GM23338 (cell line): ENCODE measurements at regions not wholly inside any gene's neighbourhood (a gene's known extent, or its start where the extent isn't known, plus 50 kb on each side); places are given as distances from the start of the nearest gene placed in this dataset.

Source experiments
- ATAC-seq: fragments of 200-7000 bp; cut with Tn5 transposase; 3 replicates; pipeline ENCODE4 v1.9.1; 2020
- DNase-seq: peaks from one replicate; pipeline ENCODE4 v3.0.0-alpha.2; 2015; ENCODE audit warnings: low spot score
- H2AFZ ChIP-seq: fragments of 200-600 bp; sonication (generic); 2 replicates; pipeline ENCODE4 v1.8.0; 2016; ENCODE audit warnings: antibody characterized with exemption, mild to moderate bottlenecking, moderate library complexity
- H3F3A ChIP-seq: fragments of 200-600 bp; sonication (generic); replicated peaks from 2 replicates; pipeline ENCODE4 v1.8.0; 2017; ENCODE audit warnings: antibody characterized with exemption, mixed run types, low read depth
- H3K27ac ChIP-seq: fragments of 200-600 bp; sonication (generic); 2 replicates; pipeline ENCODE4 v1.6.1; 2016; ENCODE audit warnings: low read depth
- H3K27me3 ChIP-seq: fragments of 200-600 bp; sonication (generic); 2 replicates; pipeline ENCODE4 v1.8.0; 2016; ENCODE audit warnings: mild to moderate bottlenecking, mixed run types, moderate library complexity; ENCODE audit not compliant: insufficient read depth
- H3K36me3 ChIP-seq: fragments of 200-600 bp; sonication (generic); 2 replicates; pipeline ENCODE4 v1.8.0; 2016; ENCODE audit warnings: mild to moderate bottlenecking; ENCODE audit not compliant: insufficient read depth
- H3K4me1 ChIP-seq: fragments of 200-600 bp; sonication (generic); 2 replicates; pipeline ENCODE4 v1.8.0; 2016; ENCODE audit warnings: mild to moderate bottlenecking, moderate library complexity; ENCODE audit not compliant: insufficient read depth
- H3K4me2 ChIP-seq: fragments of 200-600 bp; sonication (generic); 2 replicates; pipeline ENCODE4 v1.7.1; 2017; ENCODE audit warnings: mixed run types
- H3K4me3 ChIP-seq: fragments of 200-600 bp; sonication (generic); 2 replicates; pipeline ENCODE4 v1.6.1; 2016; ENCODE audit warnings: mixed run types
- H3K79me2 ChIP-seq: fragments of 200-600 bp; sonication (generic); replicated peaks from 2 replicates; pipeline ENCODE4 v1.8.0; 2017; ENCODE audit warnings: mild to moderate bottlenecking; ENCODE audit not compliant: insufficient read depth
- H3K9me2 ChIP-seq: fragments of 200-600 bp; sonication (generic); 2 replicates; pipeline ENCODE4 v1.8.0; 2017; ENCODE audit not compliant: insufficient read depth
- H4K20me1 ChIP-seq: fragments of 200-600 bp; sonication (generic); replicated peaks from 2 replicates; pipeline ENCODE4 v1.8.0; 2017; ENCODE audit warnings: mild to moderate bottlenecking; ENCODE audit not compliant: insufficient read depth
- H3K27ac Mint-ChIP-seq: 2 replicates; pipeline ENCODE4 v1.8.0; 2020; ENCODE audit warnings: inconsistent platforms, mild to moderate bottlenecking, moderate library complexity, mixed read lengths
- H3K27me3 Mint-ChIP-seq: 3 replicates; pipeline ENCODE4 v1.8.0; 2022; ENCODE audit warnings: low read depth, mild to moderate bottlenecking, moderate library complexity, mixed read lengths, inconsistent platforms; ENCODE audit not compliant: insufficient read depth, poor library complexity
- H3K36me3 Mint-ChIP-seq: 3 replicates; pipeline ENCODE4 v1.8.0; 2021; ENCODE audit warnings: low read depth, mild to moderate bottlenecking, inconsistent platforms, moderate library complexity, mixed read lengths
- H3K4me1 Mint-ChIP-seq: 3 replicates; pipeline ENCODE4 v1.8.0; 2020; ENCODE audit warnings: mild to moderate bottlenecking, inconsistent platforms, mixed read lengths
- H3K4me3 Mint-ChIP-seq: 3 replicates; pipeline ENCODE4 v1.8.0; 2021; ENCODE audit warnings: moderate library complexity, mild to moderate bottlenecking, inconsistent platforms, mixed read lengths
- H3K9me3 Mint-ChIP-seq: 3 replicates; pipeline ENCODE4 v1.8.0; 2020; ENCODE audit warnings: moderate library complexity, mild to moderate bottlenecking, inconsistent platforms, mixed read lengths
- CREB1 ChIP-seq: fragments of 250-450 bp; sonication (Bioruptor Pico); IDR thresholded peaks from 2 replicates; pipeline ENCODE4 v1.5.0; 2020; ENCODE audit warnings: low read depth, mild to moderate bottlenecking, moderate library complexity
- EZH2phosphoT487 ChIP-seq: fragments of 200-600 bp; sonication (generic); IDR thresholded peaks from one replicate; pipeline ENCODE4 v1.8.1; 2018; ENCODE audit warnings: antibody characterized with exemption; ENCODE audit not compliant: unreplicated experiment
- JUNB ChIP-seq: IDR thresholded peaks from one replicate; pipeline ENCODE4 v1.6.1; 2016; ENCODE audit warnings: antibody characterized with exemption; ENCODE audit not compliant: unreplicated experiment
- NANOG ChIP-seq: IDR thresholded peaks from 2 replicates; pipeline ENCODE4 v1.6.1; 2016; ENCODE audit warnings: antibody characterized with exemption, borderline replicate concordance
- STAT1 ChIP-seq: IDR thresholded peaks from one replicate; pipeline ENCODE4 v1.6.1; 2016; ENCODE audit warnings: antibody characterized with exemption; ENCODE audit not compliant: unreplicated experiment
- ZNF114 ChIP-seq: fragments of 250-450 bp; sonication (Bioruptor Pico); IDR thresholded peaks from 2 replicates; pipeline ENCODE4 v1.5.0; 2020; ENCODE audit warnings: mild to moderate bottlenecking, moderate library complexity
- TF ChIP-seq, protein P1 (sequence below): fragments of 250-450 bp; sonication (Bioruptor Pico); IDR thresholded peaks from 2 replicates; pipeline ENCODE4 v1.5.0; 2020; ENCODE audit warnings: mild to moderate bottlenecking, moderate library complexity

DNA sequence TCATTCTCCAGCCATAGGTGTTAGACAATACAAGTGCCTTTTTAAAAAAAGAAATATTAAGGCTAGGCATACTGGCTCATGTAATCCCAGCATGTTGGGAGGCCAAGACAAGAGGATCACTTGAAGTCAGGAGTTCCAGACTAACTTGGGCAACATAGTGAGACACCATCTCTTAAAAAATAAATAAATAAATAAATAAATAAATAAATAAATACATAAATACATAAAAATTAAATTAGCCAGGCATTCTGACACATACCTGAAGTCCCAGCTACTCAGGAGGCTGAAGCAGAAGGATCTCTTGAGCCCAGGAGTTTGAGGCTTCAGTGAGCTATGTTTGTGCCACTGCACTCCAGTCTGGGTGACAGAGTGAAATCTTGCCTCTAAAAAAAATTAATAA, 85.8 kb upstream of the ATP1B1 start (continued):
- TF ChIP-seq, protein P1, sequence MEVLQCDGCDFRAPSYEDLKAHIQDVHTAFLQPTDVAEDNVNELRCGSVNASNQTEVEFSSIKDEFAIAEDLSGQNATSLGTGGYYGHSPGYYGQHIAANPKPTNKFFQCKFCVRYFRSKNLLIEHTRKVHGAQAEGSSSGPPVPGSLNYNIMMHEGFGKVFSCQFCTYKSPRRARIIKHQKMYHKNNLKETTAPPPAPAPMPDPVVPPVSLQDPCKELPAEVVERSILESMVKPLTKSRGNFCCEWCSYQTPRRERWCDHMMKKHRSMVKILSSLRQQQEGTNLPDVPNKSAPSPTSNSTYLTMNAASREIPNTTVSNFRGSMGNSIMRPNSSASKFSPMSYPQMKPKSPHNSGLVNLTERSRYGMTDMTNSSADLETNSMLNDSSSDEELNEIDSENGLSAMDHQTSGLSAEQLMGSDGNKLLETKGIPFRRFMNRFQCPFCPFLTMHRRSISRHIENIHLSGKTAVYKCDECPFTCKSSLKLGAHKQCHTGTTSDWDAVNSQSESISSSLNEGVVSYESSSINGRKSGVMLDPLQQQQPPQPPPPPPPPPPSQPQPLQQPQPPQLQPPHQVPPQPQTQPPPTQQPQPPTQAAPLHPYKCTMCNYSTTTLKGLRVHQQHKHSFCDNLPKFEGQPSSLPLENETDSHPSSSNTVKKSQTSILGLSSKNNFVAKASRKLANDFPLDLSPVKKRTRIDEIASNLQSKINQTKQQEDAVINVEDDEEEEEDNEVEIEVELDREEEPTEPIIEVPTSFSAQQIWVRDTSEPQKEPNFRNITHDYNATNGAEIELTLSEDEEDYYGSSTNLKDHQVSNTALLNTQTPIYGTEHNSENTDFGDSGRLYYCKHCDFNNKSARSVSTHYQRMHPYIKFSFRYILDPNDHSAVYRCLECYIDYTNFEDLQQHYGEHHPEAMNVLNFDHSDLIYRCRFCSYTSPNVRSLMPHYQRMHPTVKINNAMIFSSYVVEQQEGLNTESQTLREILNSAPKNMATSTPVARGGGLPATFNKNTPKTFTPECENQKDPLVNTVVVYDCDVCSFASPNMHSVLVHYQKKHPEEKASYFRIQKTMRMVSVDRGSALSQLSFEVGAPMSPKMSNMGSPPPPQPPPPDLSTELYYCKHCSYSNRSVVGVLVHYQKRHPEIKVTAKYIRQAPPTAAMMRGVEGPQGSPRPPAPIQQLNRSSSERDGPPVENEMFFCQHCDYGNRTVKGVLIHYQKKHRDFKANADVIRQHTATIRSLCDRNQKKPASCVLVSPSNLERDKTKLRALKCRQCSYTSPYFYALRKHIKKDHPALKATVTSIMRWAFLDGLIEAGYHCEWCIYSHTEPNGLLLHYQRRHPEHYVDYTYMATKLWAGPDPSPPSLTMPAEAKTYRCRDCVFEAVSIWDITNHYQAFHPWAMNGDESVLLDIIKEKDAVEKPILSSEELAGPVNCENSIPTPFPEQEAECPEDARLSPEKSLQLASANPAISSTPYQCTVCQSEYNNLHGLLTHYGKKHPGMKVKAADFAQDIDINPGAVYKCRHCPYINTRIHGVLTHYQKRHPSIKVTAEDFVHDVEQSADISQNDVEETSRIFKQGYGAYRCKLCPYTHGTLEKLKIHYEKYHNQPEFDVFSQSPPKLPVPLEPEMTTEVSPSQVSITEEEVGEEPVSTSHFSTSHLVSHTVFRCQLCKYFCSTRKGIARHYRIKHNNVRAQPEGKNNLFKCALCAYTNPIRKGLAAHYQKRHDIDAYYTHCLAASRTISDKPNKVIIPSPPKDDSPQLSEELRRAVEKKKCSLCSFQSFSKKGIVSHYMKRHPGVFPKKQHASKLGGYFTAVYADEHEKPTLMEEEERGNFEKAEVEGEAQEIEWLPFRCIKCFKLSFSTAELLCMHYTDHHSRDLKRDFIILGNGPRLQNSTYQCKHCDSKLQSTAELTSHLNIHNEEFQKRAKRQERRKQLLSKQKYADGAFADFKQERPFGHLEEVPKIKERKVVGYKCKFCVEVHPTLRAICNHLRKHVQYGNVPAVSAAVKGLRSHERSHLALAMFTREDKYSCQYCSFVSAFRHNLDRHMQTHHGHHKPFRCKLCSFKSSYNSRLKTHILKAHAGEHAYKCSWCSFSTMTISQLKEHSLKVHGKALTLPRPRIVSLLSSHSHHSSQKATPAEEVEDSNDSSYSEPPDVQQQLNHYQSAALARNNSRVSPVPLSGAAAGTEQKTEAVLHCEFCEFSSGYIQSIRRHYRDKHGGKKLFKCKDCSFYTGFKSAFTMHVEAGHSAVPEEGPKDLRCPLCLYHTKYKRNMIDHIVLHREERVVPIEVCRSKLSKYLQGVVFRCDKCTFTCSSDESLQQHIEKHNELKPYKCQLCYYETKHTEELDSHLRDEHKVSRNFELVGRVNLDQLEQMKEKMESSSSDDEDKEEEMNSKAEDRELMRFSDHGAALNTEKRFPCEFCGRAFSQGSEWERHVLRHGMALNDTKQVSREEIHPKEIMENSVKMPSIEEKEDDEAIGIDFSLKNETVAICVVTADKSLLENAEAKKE (CRISPR knock-in tag) = no peak
- TF ChIP-seq CREB1 (CRISPR knock-in tag) = no peak
- no peak for TF ChIP-seq ZNF114 (CRISPR knock-in tag)

DNA sequence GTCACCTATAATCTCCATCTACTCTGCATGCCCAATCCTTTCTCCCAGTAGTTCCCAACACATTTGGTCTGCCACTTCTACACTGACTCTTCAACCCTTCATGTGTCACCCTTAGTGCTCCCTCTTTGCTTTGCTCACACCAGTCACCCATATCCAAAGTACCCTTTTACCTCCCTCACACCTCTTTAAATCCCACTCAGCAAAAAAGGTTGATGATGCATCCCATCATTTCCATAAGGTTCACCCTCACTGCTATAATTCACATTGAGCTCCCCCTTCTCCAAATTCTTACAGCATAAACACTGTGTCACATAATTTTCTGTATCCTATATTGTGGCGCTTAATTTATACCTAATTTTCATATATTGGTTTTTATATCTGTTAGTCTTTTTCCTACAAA, 83.8 kb upstream of the ATP1B1 start:
- Histone ChIP-seq H4K20me1 (no peaks in the 10 kb centered on the region), H3F3A (no peaks in the 10 kb centered on the region), H3K27me3 (no peaks in the 10 kb centered on the region), H3K9me2 (no peaks in the 10 kb centered on the region), H2AFZ (no peak overlapping the region), H3K4me2 (no peak overlapping the region), H3K36me3 (no peaks in the 10 kb centered on the region), H3K4me3 (no peak overlapping the region), H3K27ac (no peak overlapping the region), H3K4me1 (no peaks in the 10 kb centered on the region), H3K79me2 (no peaks in the 10 kb centered on the region)
- H3K4me1 Mint-ChIP-seq = no peaks in the 10 kb centered on the region
- H3K4me3 Mint-ChIP-seq = no peak overlapping the region
- H3K27ac Mint-ChIP-seq = no peak overlapping the region
- H3K27me3 Mint-ChIP-seq = peaks cover 2% of the 10 kb centered on the region
- no peaks in the 10 kb centered on the region for H3K36me3 Mint-ChIP-seq
- ATAC-seq (no peak), DNase-seq (no peak)
- TF ChIP-seq JUNB (no peak), ZNF114 (CRISPR knock-in tag) (no peak), STAT1 (no peak), NANOG (no peak), EZH2phosphoT487 (no peak)
- TF ChIP-seq, protein P1 (CRISPR knock-in tag) = no peak
- H3K9me3 Mint-ChIP-seq = no peaks in the 10 kb centered on the region; the same call in 2 of the 3 replicates
